ENCODE measurements at regions not wholly inside any gene's neighbourhood (a gene's known extent, or its start where the extent isn't known, plus 50 kb on each side); places are given as distances from the start of the nearest gene placed in this dataset.

GRCh38 chr12:5166976-5167375 lies 123.3 kb downstream of the KCNA5 start:
- TF ChIP-seq SUPT20H (IDR thresholded peaks at IDR 0.05; ENCODE audit: borderline replicate concordance, control insufficient read depth, low read depth, low read length) (no peak), BHLHE40 (IDR thresholded peaks at IDR 0.05; ENCODE audit: borderline replicate concordance in 1 of 2, low read depth in 2 of 2, low read length in 1 of 2) (no peak), ZSCAN29 (IDR thresholded peaks at IDR 0.05) (no peak), CTCF (IDR thresholded peaks at IDR 0.05 in 2 of 3, conservative IDR thresholded peaks at IDR 0.05 in 1 of 3; ENCODE audit: control insufficient read depth in 2 of 3, extremely low read depth in 1 of 3, insufficient read depth in 1 of 3, low read depth in 3 of 3, low read length in 3 of 3) (no peak), WRNIP1 (IDR thresholded peaks at IDR 0.05; ENCODE audit: borderline replicate concordance, low read depth, low read length) (no peak), CEBPZ (IDR thresholded peaks at IDR 0.05; ENCODE audit: low read depth, low read length) (no peak), SUZ12 (IDR thresholded peaks at IDR 0.05; ENCODE audit: unreplicated experiment) (no peak), NRF1 (conservative IDR thresholded peaks at IDR 0.05; ENCODE audit: low read depth, low read length) (no peak), SREBF2 (IDR thresholded peaks at IDR 0.05; ENCODE audit: low read length) (no peak), EZH2 (IDR thresholded peaks at IDR 0.05; ENCODE audit: borderline replicate concordance, control insufficient read depth, low read depth, low read length) (no peak), PBX3 (IDR thresholded peaks at IDR 0.05; ENCODE audit: insufficient replicate concordance, low read depth, low read length) (no peak)

Data from GM12878 (cell line).